Psoas muscle (tissue), 7 donors: ENCODE measurements at regions not wholly inside any gene's neighbourhood (a gene's known extent, or its start where the extent isn't known, plus 50 kb on each side); places are given as distances from the start of the nearest gene placed in this dataset.

Experiments
- ATAC-seq, 4 donors: fragments of 200-7000 bp; cut with Tn5 transposase; one replicate each; pipeline ENCODE4 v1.9.1; 2020; ENCODE audit warnings: moderate library complexity in 3 of 4, mild to moderate bottlenecking in 2 of 4
- DNase-seq, 2 donors: peaks; one replicate each; pipeline ENCODE4 v3.0.0-alpha.2; 2020
- H3K27ac ChIP-seq: fragments of 200-600 bp; one replicate; pipeline ENCODE4 v1.8.0; 2022
- H3K27me3 ChIP-seq, 3 donors: fragments of 200-600 bp in 1 of 3; one replicate each; pipeline versions ENCODE4 v1.6.1 to v1.8.0; 2013 to 2022; ENCODE audit warnings: low read length in 2 of 3, mild to moderate bottlenecking in 2 of 3, moderate library complexity in 1 of 3; ENCODE audit not compliant: insufficient read depth in 3 of 3
- H3K36me3 ChIP-seq, 2 donors: fragments of 200-600 bp in 1 of 2; one replicate each; pipeline versions ENCODE4 v1.6.1 to v1.8.0; 2013 to 2022; ENCODE audit warnings: low read depth in 1 of 2, mild to moderate bottlenecking in 1 of 2, moderate library complexity in 1 of 2; ENCODE audit not compliant: insufficient read depth in 1 of 2
- H3K4me1 ChIP-seq: fragments of 200-600 bp; one replicate; pipeline ENCODE4 v1.8.0; 2022
- H3K4me3 ChIP-seq: fragments of 200-600 bp; one replicate; pipeline ENCODE4 v1.8.0; 2022; ENCODE audit warnings: mild to moderate bottlenecking
- H3K9me3 ChIP-seq: fragments of 200-600 bp; one replicate; pipeline ENCODE4 v1.8.0; 2022
- WGBS, 3 donors: extraction: QIAGEN DNeasy Blood & Tissue Kit; methylation state at CpG; one replicate each; pipeline versions ENCODE4 v1.1.6 to v1.1.7; 2013; 5-methylcytosine and 5-hydroxymethylcytosine counted together
- intact Hi-C, 2 donors: fragments of 100-400 bp; cut with DNase I; formaldehyde crosslinking; loops; one replicate each; pipeline versions ENCODE4 v1.11.0 to v1.14.2; 2022
- TF ChIP-seq, protein P1 (sequence below): fragments of 200-600 bp; IDR thresholded peaks from one replicate; pipeline ENCODE4 v1.8.0; 2022; ENCODE audit warnings: antibody characterized with exemption
- donor health status: healthy with polysubstance abuse.
- donor health status: DM: no; HTN: no; CAD: no; lungs with moderate emphysema.
- donor health status: Bipolar disorder and iron deficiency.
- donor health status: healthy.
- donor health status: DM: yes; HTN: yes; CAD: no.
- donor health status: DM: no; HTN: no; CAD: no.
- donor health status: DM: yes; HTN: yes; CAD: no.

DNA sequence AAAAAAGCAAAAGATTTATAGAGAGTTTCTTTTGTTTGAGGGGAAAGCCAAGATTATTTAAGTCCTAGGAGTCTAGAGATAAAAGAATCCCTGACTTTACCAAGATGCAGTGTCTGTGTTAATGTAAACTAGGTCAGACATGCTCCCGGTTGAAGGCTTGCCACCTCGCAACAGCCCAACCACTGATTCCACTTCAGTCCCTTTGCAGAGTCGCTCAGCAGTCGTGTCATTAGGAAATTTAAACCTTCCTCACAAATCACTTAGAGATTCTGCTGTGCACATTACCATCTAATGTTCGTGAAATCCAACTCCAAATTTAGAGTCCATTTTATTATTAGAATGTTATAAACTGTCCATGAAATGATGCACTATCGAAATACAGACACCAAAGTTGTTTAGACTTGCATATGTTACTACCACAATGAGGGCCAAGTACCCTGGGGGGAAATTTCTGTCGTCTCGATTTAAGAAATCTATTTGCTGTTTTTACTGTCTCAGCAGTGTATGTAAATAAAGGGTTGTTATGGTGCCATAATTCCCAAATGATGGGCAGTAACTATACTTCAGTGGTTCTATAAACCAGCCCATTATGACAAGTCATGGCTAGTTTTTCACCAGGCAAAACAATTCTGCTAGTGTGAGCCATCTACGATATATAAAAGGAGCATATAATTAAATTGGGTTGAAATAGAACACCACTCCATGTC lies 101.4 kb upstream of the MTNR1B start:
- Histone ChIP-seq H3K4me3 (no peak overlapping the region), H3K27ac (no peak overlapping the region), H3K4me1 (no peaks in the 10 kb centered on the region), H3K27me3 (no peaks in the 10 kb centered on the region), H3K36me3 (no peaks in the 10 kb centered on the region), H3K9me3 (no peaks in the 10 kb centered on the region)
- intact Hi-C loops: no loop called here
- ATAC-seq (no peak), DNase-seq (no peak)
- TF ChIP-seq, protein P1, sequence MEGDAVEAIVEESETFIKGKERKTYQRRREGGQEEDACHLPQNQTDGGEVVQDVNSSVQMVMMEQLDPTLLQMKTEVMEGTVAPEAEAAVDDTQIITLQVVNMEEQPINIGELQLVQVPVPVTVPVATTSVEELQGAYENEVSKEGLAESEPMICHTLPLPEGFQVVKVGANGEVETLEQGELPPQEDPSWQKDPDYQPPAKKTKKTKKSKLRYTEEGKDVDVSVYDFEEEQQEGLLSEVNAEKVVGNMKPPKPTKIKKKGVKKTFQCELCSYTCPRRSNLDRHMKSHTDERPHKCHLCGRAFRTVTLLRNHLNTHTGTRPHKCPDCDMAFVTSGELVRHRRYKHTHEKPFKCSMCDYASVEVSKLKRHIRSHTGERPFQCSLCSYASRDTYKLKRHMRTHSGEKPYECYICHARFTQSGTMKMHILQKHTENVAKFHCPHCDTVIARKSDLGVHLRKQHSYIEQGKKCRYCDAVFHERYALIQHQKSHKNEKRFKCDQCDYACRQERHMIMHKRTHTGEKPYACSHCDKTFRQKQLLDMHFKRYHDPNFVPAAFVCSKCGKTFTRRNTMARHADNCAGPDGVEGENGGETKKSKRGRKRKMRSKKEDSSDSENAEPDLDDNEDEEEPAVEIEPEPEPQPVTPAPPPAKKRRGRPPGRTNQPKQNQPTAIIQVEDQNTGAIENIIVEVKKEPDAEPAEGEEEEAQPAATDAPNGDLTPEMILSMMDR: no peak
- WGBS, 3 donors: 64 to 74% (median 72%) methylated on average over 9 of the region's 9 CpGs

DNA sequence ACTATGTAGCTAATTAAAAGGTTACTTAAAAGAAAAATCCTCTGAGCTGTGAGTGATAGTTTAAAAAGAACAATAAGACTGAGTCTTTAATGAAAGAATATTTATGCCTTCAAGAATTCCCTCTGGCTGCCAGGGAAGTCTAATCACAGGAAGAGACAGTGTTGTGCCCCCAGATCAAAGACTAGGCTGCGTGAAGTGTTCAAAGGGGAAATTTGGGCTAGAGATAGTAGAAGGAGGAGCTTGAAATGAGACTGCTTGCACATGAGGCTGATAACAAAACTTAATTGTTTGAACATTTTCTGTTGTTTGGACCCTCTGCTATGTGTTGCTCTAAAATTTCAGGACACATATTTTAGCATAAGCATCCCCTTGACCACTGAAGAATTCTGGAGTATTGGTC lies 99.7 kb upstream of the MTNR1B start:
- TF ChIP-seq, protein P1: no peak
- Histone ChIP-seq H3K36me3 (no peaks in the 10 kb centered on the region), H3K27me3 (no peaks in the 10 kb centered on the region), H3K4me3 (no peak overlapping the region), H3K9me3 (no peaks in the 10 kb centered on the region), H3K27ac (no peak overlapping the region), H3K4me1 (no peaks in the 10 kb centered on the region)
- ATAC-seq (no peak), DNase-seq (no peak)
- WGBS, 3 donors: 68 to 71% (median 71%) methylated on average over 1 of the region's 1 CpG
- intact Hi-C loops: no loop called here

DNA sequence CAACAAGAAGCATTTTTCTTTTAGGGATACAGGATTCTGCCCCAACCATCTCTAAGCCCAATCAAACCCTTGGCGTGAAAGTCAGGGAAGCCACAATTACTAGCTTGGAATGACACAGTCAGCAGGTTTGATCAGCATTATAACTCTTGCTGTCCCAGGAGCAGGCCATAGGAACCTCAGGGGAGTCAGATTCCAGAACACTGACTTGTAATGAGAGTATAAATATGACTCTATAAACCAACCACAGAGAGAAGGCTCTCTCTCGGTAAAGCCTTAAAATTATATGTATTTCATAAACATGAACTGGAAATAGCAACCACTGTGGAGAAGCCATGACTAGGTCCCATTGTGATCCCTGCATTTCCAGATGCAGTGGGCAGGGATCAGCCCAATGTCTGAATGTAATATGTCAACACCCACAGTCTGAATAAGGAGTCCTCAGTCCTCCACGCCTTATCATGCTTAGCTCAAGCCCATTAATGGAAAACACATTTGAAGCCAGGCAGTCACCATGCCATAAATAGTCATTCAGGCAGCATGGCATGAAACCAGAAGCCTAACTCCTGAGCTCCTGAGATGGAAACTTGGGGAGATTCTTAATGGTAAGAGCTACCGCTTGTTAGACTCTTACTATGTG lies 99.1 kb upstream of the MTNR1B start:
- no peaks in the 10 kb centered on the region for H3K27me3 ChIP-seq
- intact Hi-C loops: no loop called here
- no peaks in the 10 kb centered on the region for H3K36me3 ChIP-seq
- WGBS, 3 donors: 80 to 90% (median 81%) methylated on average over 4 of the region's 4 CpGs
- H3K4me3 ChIP-seq: no peak overlapping the region
- DNase-seq (no peak), ATAC-seq (no peak)
- H3K9me3 ChIP-seq: no peaks in the 10 kb centered on the region
- no peaks in the 10 kb centered on the region for H3K4me1 ChIP-seq
- TF ChIP-seq, protein P1: no peak
- H3K27ac ChIP-seq: no peak overlapping the region

DNA sequence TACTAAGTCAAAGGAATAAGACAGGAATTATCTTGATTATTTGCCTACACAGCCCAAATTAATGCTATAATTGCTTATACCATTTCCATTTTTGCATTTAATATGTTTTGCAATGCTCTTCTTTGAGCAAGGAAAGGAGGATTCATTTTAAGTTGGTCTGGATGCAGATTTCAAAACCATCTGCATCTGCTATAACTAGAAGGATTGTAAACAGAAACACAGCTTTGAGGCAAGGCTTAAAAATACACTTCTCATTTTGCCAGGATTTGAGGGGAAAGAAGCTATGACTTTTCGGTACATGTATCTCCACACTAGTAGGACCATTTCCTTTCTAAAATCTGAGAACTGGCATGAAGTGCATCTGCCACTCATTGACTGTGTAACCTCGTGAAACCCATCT lies 95.9 kb upstream of the MTNR1B start:
- intact Hi-C loops: no loop called here

More for the DNA sequence above, 95.9 kb upstream of the MTNR1B start:
- no peaks in the 10 kb centered on the region for H3K27me3 ChIP-seq
- H3K9me3 ChIP-seq: no peaks in the 10 kb centered on the region
- no peak for ATAC-seq
- no peak for DNase-seq
- H3K4me1 ChIP-seq: no peaks in the 10 kb centered on the region
- no peaks in the 10 kb centered on the region for H3K36me3 ChIP-seq
- TF ChIP-seq, protein P1: no peak
- 76 to 90% (median 79%) methylated on average over 2 of the region's 2 CpGs for WGBS, 3 donors
- no peak overlapping the region for H3K27ac ChIP-seq
- H3K4me3 ChIP-seq: no peak overlapping the region
